ENCODE measurements at regions not wholly inside any gene's neighbourhood (a gene's known extent, or its start where the extent isn't known, plus 50 kb on each side); places are given as distances from the start of the nearest gene placed in this dataset.

- TF ChIP-seq CTCF (IDR thresholded peaks at IDR 0.05; ENCODE audit: low read depth, low read length), result no peak
- no peak for TF ChIP-seq POLR2A (IDR thresholded peaks at IDR 0.05; ENCODE audit: extremely low read depth, insufficient read length)
- no peak for TF ChIP-seq MYC (IDR thresholded peaks at IDR 0.05; ENCODE audit: low read depth, low read length)
Observed at GRCh38 chr10:3225561-3225960, 53.0 kb upstream of the PITRM1 start.
